GM03348 (cell line): ENCODE measurements at regions not wholly inside any gene's neighbourhood (a gene's known extent, or its start where the extent isn't known, plus 50 kb on each side); places are given as distances from the start of the nearest gene placed in this dataset.
"Not testable (repeated sequence)": the region's sequence is repeated elsewhere in the genome, so short reads cannot be mapped to it uniquely, and the experiment has no call there.

Source experiments
- DNase-seq: peaks from one replicate; pipeline ENCODE4 v3.0.0; 2012; ENCODE audit warnings: low spot score

GRCh38 chr18:67455890-67456501 is 60.5 kb downstream of the DSEL start:
- no peak for DNase-seq

- DNase-seq, result no peak
These were observed 62.6 kb downstream of the DSEL start for GRCh38 chr18:67453901-67454300.

- DNase-seq, result no peak
These were observed 64.6 kb downstream of the DSEL start for GRCh38 chr18:67451960-67452359.

- DNase-seq, result not testable (repeated sequence)
These were observed 65.4 kb downstream of the DSEL start for GRCh38 chr18:67451101-67451500.

GRCh38 chr18:67433971-67434370 is 82.5 kb downstream of the DSEL start:
- DNase-seq, result no peak

- DNase-seq, result no peak
These were observed 83.7 kb downstream of the DSEL start for GRCh38 chr18:67432806-67433205.

- DNase-seq, result peak; percentile 7
These were observed 87.7 kb downstream of the DSEL start for GRCh38 chr18:67428805-67429204.

GRCh38 chr18:67428158-67428557 is 88.4 kb downstream of the DSEL start:
- no peak for DNase-seq

GRCh38 chr18:67426486-67426885 is 90.0 kb downstream of the DSEL start:
- no peak for DNase-seq

- peak; percentile 58 for DNase-seq
These were observed 90.8 kb downstream of the DSEL start for GRCh38 chr18:67425672-67426071.

- DNase-seq, result no peak
These were observed 94.9 kb downstream of the DSEL start for GRCh38 chr18:67421651-67422050.

GRCh38 chr18:67417864-67418523 is 98.5 kb downstream of the DSEL start:
- DNase-seq, result peak; percentile 60

GRCh38 chr18:67411116-67411515 is 105.4 kb downstream of the DSEL start:
- no peak for DNase-seq

GRCh38 chr18:67410075-67411070 is 106.1 kb downstream of the DSEL start:
- peak; percentile 11 for DNase-seq

GRCh38 chr18:67408240-67408639 is 108.3 kb downstream of the DSEL start:
- no peak for DNase-seq

- DNase-seq, result no peak
These were observed 109.8 kb downstream of the DSEL start for GRCh38 chr18:67406714-67407113.

- DNase-seq, result peak; percentile 51
These were observed 114.0 kb downstream of the DSEL start for GRCh38 chr18:67402543-67402942.

GRCh38 chr18:67400502-67401117 is 115.9 kb downstream of the DSEL start:
- peak; percentile 9 for DNase-seq

- DNase-seq, result no peak
These were observed 130.5 kb downstream of the DSEL start for GRCh38 chr18:67386032-67386431.

- DNase-seq, result no peak
These were observed 131.1 kb downstream of the DSEL start for GRCh38 chr18:67385455-67385854.

- not testable (repeated sequence) for DNase-seq
These were observed 132.5 kb downstream of the DSEL start for GRCh38 chr18:67384057-67384456.

- DNase-seq, result no peak
These were observed 134.8 kb downstream of the DSEL start for GRCh38 chr18:67381608-67382150.
